NCI-H146 treated with DMSO at 0.1 percent for 48 hours (cell line): ENCODE measurements at regions not wholly inside any gene's neighbourhood (a gene's known extent, or its start where the extent isn't known, plus 50 kb on each side); places are given as distances from the start of the nearest gene placed in this dataset.
"Not testable (repeated sequence)": the region's sequence is repeated elsewhere in the genome, so short reads cannot be mapped to it uniquely, and the experiment has no call there.

Experiments
- DNase-seq: peaks from one replicate; lab custom pipeline; 2025; ENCODE audit not compliant: unreplicated experiment; lab: John Stamatoyannopoulos, UW

- DNase-seq = no peak
These were observed 222.4 kb upstream of the MYLIP start for GRCh38 chr6:15906420-15907016.

GRCh38 chr6:15905488-15906419 is 223.1 kb upstream of the MYLIP start:
- no peak for DNase-seq

- no peak for DNase-seq
These were observed 224.1 kb upstream of the MYLIP start for GRCh38 chr6:15904651-15905376.

GRCh38 chr6:15901141-15902115 is 227.5 kb upstream of the MYLIP start:
- no peak for DNase-seq

GRCh38 chr6:15898693-15899092 is 230.2 kb upstream of the MYLIP start:
- DNase-seq = no peak

GRCh38 chr6:15897063-15897876 is 231.6 kb upstream of the MYLIP start:
- DNase-seq = no peak

- DNase-seq = no peak
These were observed 232.3 kb upstream of the DTNBP1 start for GRCh38 chr6:15894973-15895725.

GRCh38 chr6:15893556-15894253 is 230.9 kb upstream of the DTNBP1 start:
- no peak for DNase-seq

- DNase-seq = no peak
These were observed 229.5 kb upstream of the DTNBP1 start for GRCh38 chr6:15892369-15892768.

GRCh38 chr6:15888798-15889772 is 226.3 kb upstream of the DTNBP1 start:
- no peak for DNase-seq

GRCh38 chr6:15887491-15888461 is 224.9 kb upstream of the DTNBP1 start:
- DNase-seq = no peak

- DNase-seq = no peak
These were observed 222.8 kb upstream of the DTNBP1 start for GRCh38 chr6:15885624-15886023.

- DNase-seq = not testable (repeated sequence)
These were observed 220.8 kb upstream of the DTNBP1 start for GRCh38 chr6:15883593-15883992.

- DNase-seq = no peak
These were observed 220.1 kb upstream of the DTNBP1 start for GRCh38 chr6:15882915-15883314.

- no peak for DNase-seq
These were observed 219.5 kb upstream of the DTNBP1 start for GRCh38 chr6:15882345-15882744.

GRCh38 chr6:15881150-15881549 is 218.3 kb upstream of the DTNBP1 start:
- no peak for DNase-seq
